GM18951 (cell line): ENCODE measurements at regions not wholly inside any gene's neighbourhood (a gene's known extent, or its start where the extent isn't known, plus 50 kb on each side); places are given as distances from the start of the nearest gene placed in this dataset.

Experiments used
- POLR2A ChIP-seq: IDR thresholded peaks from 4 replicates; pipeline ENCODE4 v1.6.1; 2011; ENCODE audit warnings: mild to moderate bottlenecking; ENCODE audit not compliant: insufficient read length, insufficient read depth; ENCODE audit errors: extremely low read depth
- in situ Hi-C: fragments of 300-500 bp; cut with MboI; formaldehyde crosslinking; loops from one replicate; pipeline ENCODE4 v1.12.0; 2022; ENCODE audit warnings: low sequenced_read_pairs, mixed read lengths, inconsistent platforms; ENCODE audit not compliant: unreplicated experiment

GRCh38 chr7:68309806-68310205 is 1288.5 kb upstream of the AUTS2 start:
- in situ Hi-C loops = no loop called here

GRCh38 chr7:68311958-68312357 is 1286.3 kb upstream of the AUTS2 start:
- in situ Hi-C loops = no loop called here
- TF ChIP-seq POLR2A = no peak

More at GRCh38 chr7:68309806-68310205, 1288.5 kb upstream of the AUTS2 start:
- TF ChIP-seq POLR2A = no peak

- TF ChIP-seq POLR2A = no peak
- in situ Hi-C loops = no loop called here
These were observed 1284.5 kb upstream of the AUTS2 start for GRCh38 chr7:68313806-68314205.

- no peak for TF ChIP-seq POLR2A
- in situ Hi-C loops = no loop called here
These were observed 1284.1 kb upstream of the AUTS2 start for GRCh38 chr7:68314208-68314607.

GRCh38 chr7:68317476-68317875 is 1280.8 kb upstream of the AUTS2 start:
- TF ChIP-seq POLR2A = no peak
- in situ Hi-C loops = no loop called here

GRCh38 chr7:68319061-68319460 is 1279.2 kb upstream of the AUTS2 start:
- in situ Hi-C loops = no loop called here
- no peak for TF ChIP-seq POLR2A

- in situ Hi-C loops = no loop called here
- TF ChIP-seq POLR2A = no peak
These were observed 1277.1 kb upstream of the AUTS2 start for GRCh38 chr7:68321076-68321639.

- in situ Hi-C loops = no loop called here
- no peak for TF ChIP-seq POLR2A
These were observed 1276.3 kb upstream of the AUTS2 start for GRCh38 chr7:68321776-68322496.

- in situ Hi-C loops = no loop called here
- no peak for TF ChIP-seq POLR2A
These were observed 1273.7 kb upstream of the AUTS2 start for GRCh38 chr7:68324621-68325020.

- no peak for TF ChIP-seq POLR2A
- in situ Hi-C loops = no loop called here
These were observed 1264.1 kb upstream of the AUTS2 start for GRCh38 chr7:68334216-68334615.

- in situ Hi-C loops = no loop called here
- TF ChIP-seq POLR2A = no peak
These were observed 1263.5 kb upstream of the AUTS2 start for GRCh38 chr7:68334636-68335272.

- in situ Hi-C loops = no loop called here
- TF ChIP-seq POLR2A = no peak
These were observed 1261.7 kb upstream of the AUTS2 start for GRCh38 chr7:68336594-68336993.

- in situ Hi-C loops = no loop called here
- TF ChIP-seq POLR2A = no peak
These were observed 1249.9 kb upstream of the AUTS2 start for GRCh38 chr7:68348401-68348800.
